ENCODE measurements at regions not wholly inside any gene's neighbourhood (a gene's known extent, or its start where the extent isn't known, plus 50 kb on each side); places are given as distances from the start of the nearest gene placed in this dataset.
"Not testable (repeated sequence)": the region's sequence is repeated elsewhere in the genome, so short reads cannot be mapped to it uniquely, and the experiment has no call there.

- no peak for DNase-seq (ENCODE audit: low spot score)
These were observed 355.0 kb downstream of the KIF2B start for GRCh38 chr17:54177606-54178308.

GRCh38 chr17:54180950-54181349 is 358.2 kb downstream of the KIF2B start:
- no peak for TF ChIP-seq CTCF (IDR thresholded peaks at IDR 0.05; ENCODE audit: poor library complexity, severe bottlenecking)
- no peak for DNase-seq (ENCODE audit: low spot score)
- Histone ChIP-seq H3K36me3 (ENCODE audit: low read depth) (no peaks in the 10 kb centered on the region), H3K27me3 (ENCODE audit: insufficient read depth, poor library complexity, severe bottlenecking) (no peaks in the 10 kb centered on the region), H3K4me3 (ENCODE audit: severe bottlenecking) (no peak overlapping the region), H3K27ac (ENCODE audit: poor library complexity, severe bottlenecking) (no peak overlapping the region), H3K4me1 (ENCODE audit: insufficient read depth, poor library complexity, severe bottlenecking) (no peaks in the 10 kb centered on the region), H3K9me3 (ENCODE audit: severe bottlenecking) (no peaks in the 10 kb centered on the region)
- no peak for ATAC-seq (ENCODE audit: low read depth)

More at GRCh38 chr17:54177606-54178308, 355.0 kb downstream of the KIF2B start:
- Histone ChIP-seq H3K9me3 (ENCODE audit: severe bottlenecking) (no peaks in the 10 kb centered on the region), H3K36me3 (ENCODE audit: low read depth) (no peaks in the 10 kb centered on the region), H3K4me3 (ENCODE audit: severe bottlenecking) (no peak overlapping the region), H3K27me3 (ENCODE audit: insufficient read depth, poor library complexity, severe bottlenecking) (no peaks in the 10 kb centered on the region), H3K4me1 (ENCODE audit: insufficient read depth, poor library complexity, severe bottlenecking) (no peaks in the 10 kb centered on the region), H3K27ac (ENCODE audit: poor library complexity, severe bottlenecking) (no peak overlapping the region)
- ATAC-seq (ENCODE audit: low read depth), result no peak
- TF ChIP-seq CTCF (IDR thresholded peaks at IDR 0.05; ENCODE audit: poor library complexity, severe bottlenecking), result no peak

- Histone ChIP-seq H3K36me3 (ENCODE audit: low read depth) (no peaks in the 10 kb centered on the region), H3K4me1 (ENCODE audit: insufficient read depth, poor library complexity, severe bottlenecking) (no peaks in the 10 kb centered on the region), H3K27ac (ENCODE audit: poor library complexity, severe bottlenecking) (no peak overlapping the region), H3K27me3 (ENCODE audit: insufficient read depth, poor library complexity, severe bottlenecking) (no peaks in the 10 kb centered on the region), H3K9me3 (ENCODE audit: severe bottlenecking) (no peaks in the 10 kb centered on the region), H3K4me3 (ENCODE audit: severe bottlenecking) (no peak overlapping the region)
- TF ChIP-seq CTCF (IDR thresholded peaks at IDR 0.05; ENCODE audit: poor library complexity, severe bottlenecking), result no peak
- no peak for DNase-seq (ENCODE audit: low spot score)
- ATAC-seq (ENCODE audit: low read depth), result no peak
These were observed 368.5 kb downstream of the KIF2B start for GRCh38 chr17:54191261-54191660.

- Histone ChIP-seq H3K36me3 (ENCODE audit: low read depth) (no peaks in the 10 kb centered on the region), H3K27me3 (ENCODE audit: insufficient read depth, poor library complexity, severe bottlenecking) (no peaks in the 10 kb centered on the region), H3K4me1 (ENCODE audit: insufficient read depth, poor library complexity, severe bottlenecking) (no peaks in the 10 kb centered on the region), H3K9me3 (ENCODE audit: severe bottlenecking) (no peaks in the 10 kb centered on the region), H3K27ac (ENCODE audit: poor library complexity, severe bottlenecking) (no peak overlapping the region), H3K4me3 (ENCODE audit: severe bottlenecking) (no peak overlapping the region)
- TF ChIP-seq CTCF (IDR thresholded peaks at IDR 0.05; ENCODE audit: poor library complexity, severe bottlenecking), result no peak
- ATAC-seq (ENCODE audit: low read depth), result no peak
- DNase-seq (ENCODE audit: low spot score), result no peak
These were observed 371.5 kb downstream of the KIF2B start for GRCh38 chr17:54194268-54194667.

GRCh38 chr17:54196751-54197150 is 374.0 kb downstream of the KIF2B start:
- no peaks in the 10 kb centered on the region for H3K27me3 ChIP-seq (ENCODE audit: insufficient read depth, poor library complexity, severe bottlenecking)
- ATAC-seq (ENCODE audit: low read depth) (no peak), DNase-seq (ENCODE audit: low spot score) (no peak)
- peaks cover 3% of the 10 kb centered on the region for H3K9me3 ChIP-seq (ENCODE audit: severe bottlenecking)
- H3K4me1 ChIP-seq (ENCODE audit: insufficient read depth, poor library complexity, severe bottlenecking), result no peaks in the 10 kb centered on the region
- H3K4me3 ChIP-seq (ENCODE audit: severe bottlenecking), result no peak overlapping the region
- H3K27ac ChIP-seq (ENCODE audit: poor library complexity, severe bottlenecking), result no peak overlapping the region
- no peak for TF ChIP-seq CTCF (IDR thresholded peaks at IDR 0.05; ENCODE audit: poor library complexity, severe bottlenecking)
- no peaks in the 10 kb centered on the region for H3K36me3 ChIP-seq (ENCODE audit: low read depth)

GRCh38 chr17:54201380-54201779 is 378.7 kb downstream of the KIF2B start:
- DNase-seq (ENCODE audit: low spot score); H3K9me3 ChIP-seq (ENCODE audit: severe bottlenecking); H3K27ac ChIP-seq (ENCODE audit: poor library complexity, severe bottlenecking); H3K4me1 ChIP-seq (ENCODE audit: insufficient read depth, poor library complexity, severe bottlenecking); H3K36me3 ChIP-seq (ENCODE audit: low read depth); H3K27me3 ChIP-seq (ENCODE audit: insufficient read depth, poor library complexity, severe bottlenecking); ATAC-seq (ENCODE audit: low read depth); H3K4me3 ChIP-seq (ENCODE audit: severe bottlenecking): not testable (repeated sequence)
